ENCODE measurements at regions not wholly inside any gene's neighbourhood (a gene's known extent, or its start where the extent isn't known, plus 50 kb on each side); places are given as distances from the start of the nearest gene placed in this dataset.

- ATAC-seq (no peak), DNase-seq (ENCODE audit: low read depth, low spot score) (no peak)
- H3K27me3 ChIP-seq (ENCODE audit: control insufficient read depth, insufficient read depth, low read length): peaks cover 2% of the 10 kb centered on the region
- POLR2A ChIA-PET: no interaction called here
- TF ChIP-seq CTCF (IDR thresholded peaks at IDR 0.05) (no peak), POLR2AphosphoS5 (IDR thresholded peaks at IDR 0.05; ENCODE audit: low read depth, low read length) (no peak), TCF7L2 (IDR thresholded peaks at IDR 0.05; ENCODE audit: low read depth, low read length) (no peak), SIN3A (IDR thresholded peaks at IDR 0.05; ENCODE audit: borderline replicate concordance, insufficient read depth, low read depth, low read length) (no peak)
- TF ChIP-seq, protein P1, sequence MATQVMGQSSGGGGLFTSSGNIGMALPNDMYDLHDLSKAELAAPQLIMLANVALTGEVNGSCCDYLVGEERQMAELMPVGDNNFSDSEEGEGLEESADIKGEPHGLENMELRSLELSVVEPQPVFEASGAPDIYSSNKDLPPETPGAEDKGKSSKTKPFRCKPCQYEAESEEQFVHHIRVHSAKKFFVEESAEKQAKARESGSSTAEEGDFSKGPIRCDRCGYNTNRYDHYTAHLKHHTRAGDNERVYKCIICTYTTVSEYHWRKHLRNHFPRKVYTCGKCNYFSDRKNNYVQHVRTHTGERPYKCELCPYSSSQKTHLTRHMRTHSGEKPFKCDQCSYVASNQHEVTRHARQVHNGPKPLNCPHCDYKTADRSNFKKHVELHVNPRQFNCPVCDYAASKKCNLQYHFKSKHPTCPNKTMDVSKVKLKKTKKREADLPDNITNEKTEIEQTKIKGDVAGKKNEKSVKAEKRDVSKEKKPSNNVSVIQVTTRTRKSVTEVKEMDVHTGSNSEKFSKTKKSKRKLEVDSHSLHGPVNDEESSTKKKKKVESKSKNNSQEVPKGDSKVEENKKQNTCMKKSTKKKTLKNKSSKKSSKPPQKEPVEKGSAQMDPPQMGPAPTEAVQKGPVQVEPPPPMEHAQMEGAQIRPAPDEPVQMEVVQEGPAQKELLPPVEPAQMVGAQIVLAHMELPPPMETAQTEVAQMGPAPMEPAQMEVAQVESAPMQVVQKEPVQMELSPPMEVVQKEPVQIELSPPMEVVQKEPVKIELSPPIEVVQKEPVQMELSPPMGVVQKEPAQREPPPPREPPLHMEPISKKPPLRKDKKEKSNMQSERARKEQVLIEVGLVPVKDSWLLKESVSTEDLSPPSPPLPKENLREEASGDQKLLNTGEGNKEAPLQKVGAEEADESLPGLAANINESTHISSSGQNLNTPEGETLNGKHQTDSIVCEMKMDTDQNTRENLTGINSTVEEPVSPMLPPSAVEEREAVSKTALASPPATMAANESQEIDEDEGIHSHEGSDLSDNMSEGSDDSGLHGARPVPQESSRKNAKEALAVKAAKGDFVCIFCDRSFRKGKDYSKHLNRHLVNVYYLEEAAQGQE (IDR thresholded peaks at IDR 0.05; ENCODE audit: insufficient read depth in 1 of 2, low read depth in 2 of 2, low read length in 1 of 2): no peak
- CTCF ChIA-PET: no interaction called here
- no peaks in the 10 kb centered on the region for H3K9me3 ChIP-seq (ENCODE audit: control insufficient read depth, insufficient read depth, low read depth, low read length)
- in situ Hi-C loops (cut with HindIII; ENCODE audit: low pct_unique_long_range_greater_than_20kb, low sequenced_read_pairs) (no loop called here), intact Hi-C loops (cut with micrococcal nuclease; ENCODE audit: unreplicated experiment) (no loop called here)
- H3K27ac ChIP-seq (ENCODE audit: low read length): no peak overlapping the region
- no peak overlapping the region for H3K4me3 ChIP-seq (ENCODE audit: low read depth in 2 of 2, low read length in 2 of 2)
- BruUV-seq (replicated peaks): no TSS peak
- H3K4me1 ChIP-seq (ENCODE audit: control insufficient read depth, insufficient read depth, low read length): no peaks in the 10 kb centered on the region
- no peaks in the 10 kb centered on the region for H3K36me3 ChIP-seq (ENCODE audit: control insufficient read depth, insufficient read depth, low read length)
Measured at GRCh38 chr21:35428937-35429336, 379.8 kb upstream of the RUNX1 start.

GRCh38 chr21:35428489-35428888 is 379.4 kb upstream of the RUNX1 start:
- no peaks in the 10 kb centered on the region for H3K9me3 ChIP-seq (ENCODE audit: control insufficient read depth, insufficient read depth, low read depth, low read length)
- intact Hi-C loops (cut with micrococcal nuclease; ENCODE audit: unreplicated experiment) (no loop called here), in situ Hi-C loops (cut with HindIII; ENCODE audit: low pct_unique_long_range_greater_than_20kb, low sequenced_read_pairs) (no loop called here)
- H3K36me3 ChIP-seq (ENCODE audit: control insufficient read depth, insufficient read depth, low read length): no peaks in the 10 kb centered on the region
- H3K4me1 ChIP-seq (ENCODE audit: control insufficient read depth, insufficient read depth, low read length): no peaks in the 10 kb centered on the region
- DNase-seq (ENCODE audit: low read depth, low spot score) (no peak), ATAC-seq (no peak)
- ChIA-PET POLR2A (no interaction called here), CTCF (no interaction called here)
- no TSS peak for BruUV-seq (replicated peaks)
- H3K4me3 ChIP-seq (ENCODE audit: low read depth in 2 of 2, low read length in 2 of 2): no peak overlapping the region
- TF ChIP-seq POLR2AphosphoS5 (IDR thresholded peaks at IDR 0.05; ENCODE audit: low read depth, low read length): no peak
- TF ChIP-seq CTCF (IDR thresholded peaks at IDR 0.05): no peak
- TF ChIP-seq, protein P1 (IDR thresholded peaks at IDR 0.05; ENCODE audit: insufficient read depth in 1 of 2, low read depth in 2 of 2, low read length in 1 of 2): no peak
- TF ChIP-seq TCF7L2 (IDR thresholded peaks at IDR 0.05; ENCODE audit: low read depth, low read length): no peak
- TF ChIP-seq SIN3A (IDR thresholded peaks at IDR 0.05; ENCODE audit: borderline replicate concordance, insufficient read depth, low read depth, low read length): no peak
- no peak overlapping the region for H3K27ac ChIP-seq (ENCODE audit: low read length)
- H3K27me3 ChIP-seq (ENCODE audit: control insufficient read depth, insufficient read depth, low read length): peaks cover 2% of the 10 kb centered on the region
